OCI-LY1 (cell line): ENCODE measurements at regions not wholly inside any gene's neighbourhood (a gene's known extent, or its start where the extent isn't known, plus 50 kb on each side); places are given as distances from the start of the nearest gene placed in this dataset.

Experiments
- H2AFZ ChIP-seq: fragments of 200-600 bp; sonication (generic), shearing (Covaris generic); 2 replicates; pipeline ENCODE4 v1.6.0; 2014; ENCODE audit warnings: antibody characterized with exemption, mild to moderate bottlenecking, low read length
- H3F3A ChIP-seq: fragments of 200-600 bp; sonication (generic), shearing (Covaris generic); 2 replicates; pipeline ENCODE4 v1.6.0; 2014; ENCODE audit warnings: mild to moderate bottlenecking, antibody characterized with exemption, low read length, moderate library complexity; ENCODE audit not compliant: insufficient read depth
- H3K27ac ChIP-seq: fragments of 200-600 bp; sonication (generic); 2 replicates; pipeline ENCODE4 v1.5.1; 2014; ENCODE audit warnings: low read length, mixed run types, mild to moderate bottlenecking, low read depth; ENCODE audit not compliant: poor library complexity, severe bottlenecking
- H3K27me3 ChIP-seq: fragments of 200-600 bp; sonication (generic); 2 replicates; pipeline ENCODE4 v1.6.0; 2014; ENCODE audit warnings: antibody characterized with exemption, mild to moderate bottlenecking, low read length, moderate library complexity; ENCODE audit not compliant: insufficient read depth
- H3K36me3 ChIP-seq: fragments of 200-600 bp; sonication (generic); 2 replicates; pipeline ENCODE4 v1.6.1; 2014; ENCODE audit warnings: mild to moderate bottlenecking, antibody characterized with exemption, low read length, moderate library complexity, mixed read lengths; ENCODE audit not compliant: insufficient read depth
- H3K4me1 ChIP-seq: fragments of 200-600 bp; sonication (generic); 2 replicates; pipeline ENCODE4 v1.5.1; 2014; ENCODE audit warnings: mild to moderate bottlenecking, low read length, moderate library complexity; ENCODE audit not compliant: insufficient read depth, severe bottlenecking
- H3K4me2 ChIP-seq: fragments of 200-600 bp; sonication (generic), shearing (Covaris generic); 2 replicates; pipeline ENCODE4 v1.6.1; 2014; ENCODE audit warnings: low read length
- H3K4me3 ChIP-seq: fragments of 200-600 bp; sonication (generic); 2 replicates; pipeline ENCODE4 v1.5.1; 2014; ENCODE audit warnings: low read length, low read depth, mild to moderate bottlenecking, mixed read lengths; ENCODE audit not compliant: poor library complexity, severe bottlenecking
- H3K79me2 ChIP-seq: fragments of 200-600 bp; shearing (Covaris generic); 2 replicates; pipeline ENCODE4 v1.6.1; 2016; ENCODE audit warnings: mixed run types, low read length, mixed read lengths; ENCODE audit not compliant: insufficient read depth
- H3K9ac ChIP-seq: fragments of 200-600 bp; sonication (generic), shearing (Covaris generic); 2 replicates; pipeline ENCODE4 v1.6.1; 2014; ENCODE audit warnings: mild to moderate bottlenecking, low read length, mixed read lengths
- H3K9me2 ChIP-seq: fragments of 200-600 bp; sonication (generic), shearing (Covaris generic); 2 replicates; pipeline ENCODE4 v1.6.1; 2014; ENCODE audit warnings: low read depth, mild to moderate bottlenecking, low read length, mixed read lengths
- H3K9me3 ChIP-seq: fragments of 200-600 bp; shearing (Covaris generic); 2 replicates; pipeline ENCODE4 v1.6.1; 2014; ENCODE audit warnings: low read length, mixed read lengths
- H4K20me1 ChIP-seq: fragments of 200-600 bp; sonication (generic), shearing (Covaris generic); 2 replicates; pipeline ENCODE4 v1.6.0; 2016; ENCODE audit warnings: mild to moderate bottlenecking, low read length; ENCODE audit not compliant: insufficient read depth
- EZH2 ChIP-seq: fragments of 200-600 bp; sonication (generic), shearing (Covaris generic); IDR thresholded peaks from 2 replicates; pipeline ENCODE4 v1.8.0; 2017; ENCODE audit warnings: borderline replicate concordance, mixed run types, mild to moderate bottlenecking, antibody characterized with exemption, low read length, moderate library complexity, mixed read lengths
- TF ChIP-seq, protein P1 (sequence below): fragments of 200-600 bp; sonication (generic), shearing (Covaris generic); IDR thresholded peaks from 2 replicates; pipeline ENCODE4 v1.5.1; 2017; ENCODE audit warnings: mild to moderate bottlenecking, antibody characterized with exemption, low read length, moderate library complexity, mixed read lengths

DNA sequence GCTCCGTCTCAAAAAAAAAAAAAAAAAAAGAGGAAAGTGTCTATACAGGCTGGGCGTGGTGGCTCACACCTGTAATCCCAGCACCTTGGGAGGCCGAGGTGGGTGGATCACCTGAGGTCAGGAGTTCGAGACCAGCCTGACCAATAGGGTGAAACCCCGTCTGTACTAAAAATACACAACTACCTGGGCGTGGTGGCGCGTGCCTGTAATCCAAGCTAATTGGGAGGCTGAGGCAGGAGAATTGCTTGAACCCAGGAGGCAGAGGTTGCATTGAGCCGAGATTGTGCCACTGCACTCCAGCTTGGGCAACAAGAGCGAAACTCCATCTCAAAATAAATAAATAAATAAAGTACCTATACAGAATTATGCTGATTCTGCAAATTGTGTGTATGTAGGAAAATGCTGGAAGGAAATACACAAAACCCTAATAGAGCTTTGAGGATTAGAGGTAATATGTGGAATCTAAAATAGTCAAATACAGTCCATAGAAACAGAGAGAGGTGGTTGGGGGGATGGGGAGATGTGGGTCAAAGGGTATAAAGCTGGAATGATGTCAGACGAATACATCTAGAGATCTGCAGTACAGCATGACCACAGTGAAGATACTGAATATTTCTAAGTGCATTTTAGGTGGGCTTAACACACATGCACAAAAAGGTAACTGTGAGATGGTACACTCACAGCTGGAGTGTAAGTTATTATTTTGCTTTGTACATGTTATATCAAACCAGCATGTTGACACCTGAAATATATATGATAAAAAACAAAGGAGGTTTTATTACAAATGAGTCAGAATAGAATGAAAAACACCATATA lies 174.5 kb upstream of the KLF14 start:
- Histone ChIP-seq H2AFZ (no peak overlapping the region), H3K27me3 (no peaks in the 10 kb centered on the region), H3K9ac (no peak overlapping the region), H3K36me3 (peaks cover 56% of the 10 kb centered on the region; the same call in 1 of the 2 replicates), H3K79me2 (0 out of 2 replicates have a peak, but pooled peaks cover 7% of the 10 kb centered on the region), H3K4me3 (no peak overlapping the region), H4K20me1 (no peaks in the 10 kb centered on the region), H3K9me3 (no peaks in the 10 kb centered on the region), H3K4me1 (peaks cover 29% of the 10 kb centered on the region), H3K9me2 (no peaks in the 10 kb centered on the region), H3K4me2 (no peak overlapping the region), H3K27ac (no peak overlapping the region), H3F3A (no peaks in the 10 kb centered on the region)
- TF ChIP-seq, protein P1, sequence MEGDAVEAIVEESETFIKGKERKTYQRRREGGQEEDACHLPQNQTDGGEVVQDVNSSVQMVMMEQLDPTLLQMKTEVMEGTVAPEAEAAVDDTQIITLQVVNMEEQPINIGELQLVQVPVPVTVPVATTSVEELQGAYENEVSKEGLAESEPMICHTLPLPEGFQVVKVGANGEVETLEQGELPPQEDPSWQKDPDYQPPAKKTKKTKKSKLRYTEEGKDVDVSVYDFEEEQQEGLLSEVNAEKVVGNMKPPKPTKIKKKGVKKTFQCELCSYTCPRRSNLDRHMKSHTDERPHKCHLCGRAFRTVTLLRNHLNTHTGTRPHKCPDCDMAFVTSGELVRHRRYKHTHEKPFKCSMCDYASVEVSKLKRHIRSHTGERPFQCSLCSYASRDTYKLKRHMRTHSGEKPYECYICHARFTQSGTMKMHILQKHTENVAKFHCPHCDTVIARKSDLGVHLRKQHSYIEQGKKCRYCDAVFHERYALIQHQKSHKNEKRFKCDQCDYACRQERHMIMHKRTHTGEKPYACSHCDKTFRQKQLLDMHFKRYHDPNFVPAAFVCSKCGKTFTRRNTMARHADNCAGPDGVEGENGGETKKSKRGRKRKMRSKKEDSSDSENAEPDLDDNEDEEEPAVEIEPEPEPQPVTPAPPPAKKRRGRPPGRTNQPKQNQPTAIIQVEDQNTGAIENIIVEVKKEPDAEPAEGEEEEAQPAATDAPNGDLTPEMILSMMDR = no peak
- no peak for TF ChIP-seq EZH2

DNA sequence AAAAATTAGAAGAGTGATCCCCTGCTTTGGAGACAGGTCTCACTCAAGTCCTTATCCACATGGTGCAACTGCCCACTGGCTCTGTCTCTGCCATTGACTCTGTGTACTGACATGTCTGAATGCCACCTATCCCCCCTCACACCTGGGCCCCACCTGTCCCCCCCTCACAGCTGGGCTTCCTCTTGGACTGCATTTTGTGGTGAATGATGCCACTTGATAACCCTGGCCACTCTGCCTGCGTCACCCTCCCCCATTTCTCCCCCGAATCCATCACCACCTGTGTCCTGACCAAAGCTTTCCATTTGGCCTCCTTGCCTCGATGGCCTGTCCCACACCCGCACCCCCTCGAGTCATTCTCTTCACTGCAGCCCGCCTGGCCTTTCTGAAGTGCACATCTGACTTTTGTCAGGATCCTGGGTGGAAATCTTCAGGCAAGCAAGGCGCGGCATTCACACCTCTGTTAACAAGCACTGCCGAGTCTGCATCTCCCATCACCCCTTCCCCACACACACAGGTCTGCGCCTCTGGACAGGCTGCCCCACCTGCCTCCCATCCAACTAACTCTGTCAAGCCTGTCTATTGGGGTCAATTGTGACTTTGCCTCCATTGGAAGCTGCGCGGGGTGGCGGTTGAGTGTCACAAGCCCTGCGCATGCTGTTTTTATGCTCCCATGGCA lies 175.3 kb upstream of the KLF14 start:
- H3F3A ChIP-seq = no peaks in the 10 kb centered on the region
- TF ChIP-seq, protein P1 = no peak
- TF ChIP-seq EZH2 = no peak
- H3K4me2 ChIP-seq = no peak overlapping the region
- H3K9me3 ChIP-seq = no peaks in the 10 kb centered on the region
- no peaks in the 10 kb centered on the region for H4K20me1 ChIP-seq
- no peak overlapping the region for H2AFZ ChIP-seq
- no peaks in the 10 kb centered on the region for H3K27me3 ChIP-seq
- peaks cover 32% of the 10 kb centered on the region for H3K4me1 ChIP-seq
- no peak overlapping the region for H3K4me3 ChIP-seq
- H3K27ac ChIP-seq = no peak overlapping the region
- peaks cover 49% of the 10 kb centered on the region; the same call in 1 of the 2 replicates for H3K36me3 ChIP-seq
- no peaks in the 10 kb centered on the region for H3K9me2 ChIP-seq
- 0 out of 2 replicates have a peak, but pooled peaks cover 7% of the 10 kb centered on the region for H3K79me2 ChIP-seq
- H3K9ac ChIP-seq = no peak overlapping the region

DNA sequence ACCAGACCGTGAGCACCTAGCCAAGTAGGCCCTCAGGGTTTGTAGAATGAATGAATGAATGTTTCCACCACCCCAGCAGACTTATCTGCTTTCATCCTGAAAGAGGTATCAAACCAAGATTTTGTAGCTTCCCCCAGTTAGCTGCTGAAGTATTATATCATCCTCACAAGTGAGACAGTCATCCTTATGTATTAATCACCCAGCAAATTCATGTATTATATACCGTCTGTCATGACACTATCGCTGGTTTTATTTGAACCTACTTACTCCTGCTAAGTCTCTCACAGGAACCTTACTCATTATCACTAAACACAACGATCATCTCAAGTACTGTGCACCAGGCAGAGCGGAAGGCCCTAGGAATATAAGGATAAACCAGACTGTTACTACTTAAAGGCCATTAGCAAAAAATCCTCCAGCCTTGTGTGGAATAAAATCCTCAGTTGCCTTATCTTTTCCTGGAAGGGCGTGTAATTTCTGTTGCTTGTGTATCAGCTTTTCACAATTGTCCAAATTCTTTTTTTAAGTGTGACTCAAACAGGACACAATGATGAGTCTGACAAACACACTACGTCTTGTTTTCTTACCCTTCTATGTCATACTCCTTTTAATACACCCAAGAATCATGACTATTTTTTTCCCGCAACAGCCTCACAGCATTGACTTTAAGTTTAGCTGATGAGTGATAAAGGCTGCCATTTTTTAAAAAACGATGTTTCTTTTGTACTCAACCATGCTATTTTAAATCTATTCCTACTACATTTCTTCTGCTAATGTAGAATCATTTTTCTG lies 176.1 kb upstream of the KLF14 start:
- no peak for TF ChIP-seq EZH2
- TF ChIP-seq, protein P1 = no peak
- H3K27me3 ChIP-seq = no peaks in the 10 kb centered on the region
- H3K9me2 ChIP-seq = no peaks in the 10 kb centered on the region
- H3K79me2 ChIP-seq = 0 out of 2 replicates have a peak, but pooled peaks cover 7% of the 10 kb centered on the region
- no peak overlapping the region for H3K4me3 ChIP-seq
- no peak overlapping the region for H2AFZ ChIP-seq
- H3K9me3 ChIP-seq = no peaks in the 10 kb centered on the region
- no peak overlapping the region for H3K9ac ChIP-seq
- H3K4me2 ChIP-seq = no peak overlapping the region
- H3K4me1 ChIP-seq = peaks cover 38% of the 10 kb centered on the region
- H3K27ac ChIP-seq = no peak overlapping the region
- H3K36me3 ChIP-seq = peaks cover 46% of the 10 kb centered on the region; the same call in 1 of the 2 replicates
- no peaks in the 10 kb centered on the region for H4K20me1 ChIP-seq
- H3F3A ChIP-seq = no peaks in the 10 kb centered on the region
